H1 (cell line): ENCODE measurements at regions not wholly inside any gene's neighbourhood (a gene's known extent, or its start where the extent isn't known, plus 50 kb on each side); places are given as distances from the start of the nearest gene placed in this dataset.

ENCODE experiments used
- CTCF ChIA-PET: fragments of 300-600 bp; sonication (Branson Sonifier 250); formaldehyde crosslinking; loops from one replicate; lab custom pipeline; 2021; ENCODE audit not compliant: partially characterized antibody; lab: Charles Lee
- POLR2A ChIA-PET: fragments of 300-600 bp; sonication (Branson Sonifier 250); formaldehyde crosslinking; loops from one replicate; lab custom pipeline; 2021; ENCODE audit warnings: inconsistent platforms; ENCODE audit not compliant: partially characterized antibody; lab: Charles Lee
- DNase-seq, 2 experiments: peaks; one replicate each; pipeline versions ENCODE4 v3.0.0 to v3.0.0-alpha.2; 2010 to 2022; ENCODE audit warnings: low spot score in 2 of 2, low read depth in 1 of 2, mixed read lengths in 1 of 2
- FAIRE-seq: peaks from 2 replicates; lab custom pipeline; 2011; peaks lifted over from hg19 to GRCh38; lab: Jason Lieb, UNC
- H2AFZ ChIP-seq: 2 replicates; pipeline ENCODE4 v1.8.1; 2012; ENCODE audit warnings: low read length, inconsistent platforms
- H2AK5ac ChIP-seq: 2 replicates; pipeline ENCODE4 v1.6.1; 2013; ENCODE audit warnings: low read depth, low read length
- H2BK120ac ChIP-seq: replicated peaks from 2 replicates; pipeline ENCODE3; 2013; ENCODE audit warnings: low read depth, low read length, inconsistent platforms
- H2BK12ac ChIP-seq: 2 replicates; pipeline ENCODE4 v1.6.1; 2013; ENCODE audit warnings: low read depth, low read length
- H2BK15ac ChIP-seq: 2 replicates; pipeline ENCODE4 v1.6.1; 2013; ENCODE audit warnings: low read length
- H2BK20ac ChIP-seq: 2 replicates; pipeline ENCODE4 v1.6.1; 2013; ENCODE audit warnings: low read length
- H2BK5ac ChIP-seq: 2 replicates; pipeline ENCODE4 v1.6.1; 2013; ENCODE audit warnings: low read depth, low read length
- H3K14ac ChIP-seq: 2 replicates; pipeline ENCODE4 v1.6.1; 2013; ENCODE audit warnings: inconsistent platforms; ENCODE audit not compliant: insufficient read length
- H3K18ac ChIP-seq: 2 replicates; pipeline ENCODE4 v1.6.1; 2013; ENCODE audit warnings: low read length; ENCODE audit errors: extremely low read depth
- H3K23ac ChIP-seq: 2 replicates; pipeline ENCODE4 v1.6.1; 2013; ENCODE audit warnings: inconsistent platforms; ENCODE audit not compliant: insufficient read length
- H3K23me2 ChIP-seq: 2 replicates; pipeline ENCODE4 v1.6.1; 2013; ENCODE audit warnings: low read depth, low read length
- H3K27ac ChIP-seq: 2 replicates; pipeline ENCODE4 v1.6.1; 2011; ENCODE audit warnings: low read depth, low read length, inconsistent platforms
- H3K27me3 ChIP-seq, 4 experiments: replicated peaks in 1 of 4; 1 replicate in 1 of 4; 2 replicates in 3 of 4; pipeline versions ENCODE4 v1.6.1 to v1.8.1; 2011 to 2013; ENCODE audit warnings: low read length in 3 of 4, mild to moderate bottlenecking in 3 of 4, inconsistent platforms in 2 of 4, mixed read lengths in 2 of 4, moderate library complexity in 1 of 4; ENCODE audit not compliant: control insufficient read depth in 3 of 4, insufficient read depth in 3 of 4; ENCODE audit errors: extremely low read depth in 1 of 4
- H3K36me3 ChIP-seq, 4 experiments: 2 replicates each; pipeline versions ENCODE4 v1.6.1 to v1.8.1; 2011 to 2013; ENCODE audit warnings: mild to moderate bottlenecking in 4 of 4, low read length in 3 of 4, moderate library complexity in 2 of 4, control low read depth in 1 of 4, inconsistent platforms in 1 of 4; ENCODE audit not compliant: insufficient read depth in 4 of 4, control insufficient read depth in 2 of 4
- H3K4ac ChIP-seq: replicated peaks from 2 replicates; pipeline ENCODE3; 2013; ENCODE audit warnings: low read length, low read depth, mixed read lengths, inconsistent platforms; ENCODE audit not compliant: insufficient read length
- H3K4me1 ChIP-seq, 4 experiments: replicated peaks in 1 of 4; 1 replicate in 1 of 4; 2 replicates in 3 of 4; pipeline versions ENCODE4 v1.6.1 to v1.8.1; 2011 to 2013; ENCODE audit warnings: low read length in 3 of 4, inconsistent platforms in 2 of 4, mixed read lengths in 1 of 4; ENCODE audit not compliant: insufficient read depth in 4 of 4, control insufficient read depth in 3 of 4
- H3K4me2 ChIP-seq, 2 experiments: 2 replicates each; pipeline versions ENCODE4 v1.6.1 to v1.8.1; 2011 to 2013; ENCODE audit warnings: low read depth in 2 of 2, low read length in 2 of 2, control low read depth in 1 of 2, inconsistent platforms in 1 of 2, mild to moderate bottlenecking in 1 of 2; ENCODE audit not compliant: insufficient read depth in 1 of 2
- H3K4me3 ChIP-seq, 4 experiments: fragments of 200-600, 300-600 bp in 1 of 4; sonication (generic), shearing (Covaris generic), sonication (Bioruptor Twin) in 1 of 4; 2 replicates each; pipeline versions ENCODE4 v1.5.1 to v1.8.1; 2011 to 2016; ENCODE audit warnings: low read length in 4 of 4, low read depth in 3 of 4, control low read depth in 2 of 4, inconsistent platforms in 2 of 4, mild to moderate bottlenecking in 2 of 4, mixed read lengths in 1 of 4, moderate library complexity in 1 of 4; ENCODE audit not compliant: insufficient read depth in 2 of 4; ENCODE audit errors: extremely low read depth in 1 of 4
- H3K56ac ChIP-seq: replicated peaks from 2 replicates; pipeline ENCODE3; 2013; ENCODE audit warnings: low read depth, mild to moderate bottlenecking, mixed read lengths, low read length, inconsistent platforms; ENCODE audit not compliant: insufficient read length
- H3K79me1 ChIP-seq: 2 replicates; pipeline ENCODE4 v1.6.1; 2013; ENCODE audit warnings: low read depth, low read length, control low read depth
- H3K79me2 ChIP-seq, 2 experiments: 2 replicates each; pipeline versions ENCODE4 v1.6.1 to v1.8.1; 2012 to 2013; ENCODE audit warnings: low read length in 2 of 2, mild to moderate bottlenecking in 2 of 2, inconsistent platforms in 1 of 2; ENCODE audit not compliant: insufficient read depth in 2 of 2, control insufficient read depth in 1 of 2
- H3K9ac ChIP-seq, 4 experiments: replicated peaks in 1 of 4; 1 replicate in 1 of 4; 2 replicates in 3 of 4; pipeline versions ENCODE4 v1.6.1 to v1.8.1; 2011 to 2013; ENCODE audit warnings: low read depth in 3 of 4, low read length in 3 of 4, control low read depth in 2 of 4, mild to moderate bottlenecking in 2 of 4, moderate library complexity in 2 of 4, inconsistent platforms in 1 of 4; ENCODE audit errors: extremely low read depth in 1 of 4
- H3K9me3 ChIP-seq, 2 experiments: 2 replicates each; pipeline versions ENCODE4 v1.6.1 to v1.8.1; 2012 to 2013; ENCODE audit warnings: mild to moderate bottlenecking in 2 of 2, moderate library complexity in 2 of 2, control low read depth in 1 of 2, inconsistent platforms in 1 of 2, low read depth in 1 of 2, low read length in 1 of 2, mixed read lengths in 1 of 2; ENCODE audit not compliant: insufficient read depth in 2 of 2
- H4K20me1 ChIP-seq, 2 experiments: replicated peaks in 1 of 2; 2 replicates each; pipeline versions ENCODE3 to v1.8.1; 2011 to 2013; ENCODE audit warnings: inconsistent platforms in 2 of 2, low read length in 2 of 2, mild to moderate bottlenecking in 1 of 2; ENCODE audit not compliant: insufficient read depth in 2 of 2, control insufficient read depth in 1 of 2
- H4K5ac ChIP-seq: 2 replicates; pipeline ENCODE4 v1.6.1; 2013; ENCODE audit warnings: low read length, low read depth, mixed read lengths, inconsistent platforms; ENCODE audit not compliant: insufficient read length
- H4K8ac ChIP-seq: 2 replicates; pipeline ENCODE4 v1.8.0; 2013; ENCODE audit warnings: mild to moderate bottlenecking, moderate library complexity, low read length, inconsistent platforms; ENCODE audit not compliant: insufficient read depth; ENCODE audit errors: extremely low read depth
- H4K91ac ChIP-seq: replicated peaks from 2 replicates; pipeline ENCODE3; 2013; ENCODE audit warnings: low read length, mixed read lengths, inconsistent platforms; ENCODE audit not compliant: insufficient read length
- NANOG ChIP-seq: IDR thresholded peaks from 2 replicates; pipeline ENCODE4 v1.6.1; 2011; ENCODE audit warnings: low read length, low read depth, mild to moderate bottlenecking, inconsistent platforms; ENCODE audit not compliant: insufficient read depth, poor library complexity, severe bottlenecking
- WGBS, 2 experiments: shearing (Covaris generic) in 1 of 2; methylation state at CpG; one replicate each; pipeline versions ENCODE4 v1.1.6 to v1.1.7; 2013 to 2015; ENCODE audit warnings: low lambda C conversion rate in 2 of 2, mixed read lengths in 2 of 2, inconsistent platforms in 1 of 2, low coverage in 1 of 2, missing lambda C conversion rate in 1 of 2; ENCODE audit not compliant: insufficient replicate concordance in 2 of 2, insufficient coverage in 1 of 2, insufficient read length in 1 of 2; ENCODE audit errors: extremely low coverage in 1 of 2, missing lambda C conversion rate in 1 of 2; 5-methylcytosine and 5-hydroxymethylcytosine counted together

DNA sequence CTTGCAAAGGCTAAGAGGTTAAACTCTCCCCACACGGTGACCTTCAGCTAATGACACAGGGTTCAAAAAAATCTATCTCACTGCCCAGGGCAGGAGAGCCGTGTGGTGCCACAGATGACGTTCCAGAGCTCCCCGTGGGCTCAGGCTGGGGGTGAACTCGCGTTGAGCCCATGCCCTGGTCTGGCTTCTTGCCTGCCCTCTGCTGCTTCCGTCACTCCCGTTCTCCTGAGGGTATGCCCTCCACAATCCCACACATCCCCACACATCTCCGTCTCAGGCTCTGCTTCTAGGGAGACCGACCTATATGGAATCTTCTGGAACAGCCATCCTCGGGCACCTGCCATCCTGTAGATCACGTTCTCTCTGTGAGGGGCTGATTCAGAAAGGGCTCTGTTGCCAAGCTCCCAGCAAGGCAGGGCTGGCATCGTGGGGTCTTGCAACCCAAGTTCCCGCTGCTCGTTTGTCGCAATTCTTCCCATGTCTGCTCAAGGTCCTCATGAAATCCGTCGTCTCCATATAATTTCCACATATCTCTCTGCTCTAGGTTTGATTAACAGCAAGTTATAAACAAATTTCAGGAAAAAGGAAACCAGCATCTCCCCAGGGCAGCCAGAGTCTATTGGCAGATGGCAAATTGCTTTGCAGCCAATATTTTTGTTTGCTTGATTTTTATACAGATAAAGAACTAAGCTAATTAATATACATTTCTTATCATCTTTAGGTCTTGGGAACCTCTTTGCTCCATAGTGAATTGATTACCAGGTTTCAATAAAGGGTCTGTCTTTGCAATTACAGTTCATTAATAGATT, 278.2 kb downstream of the PTPRU start:
- no peak overlapping the region for H3K14ac ChIP-seq
- H3K4me1 ChIP-seq: no peaks in the 10 kb centered on the region
- no peaks in the 10 kb centered on the region for H3K36me3 ChIP-seq
- no peak overlapping the region for H2AFZ ChIP-seq
- H3K9me3 ChIP-seq: no peaks in the 10 kb centered on the region
- peak overlapping the region; percentile 29; the same call in 1 of the 2 replicates for H2BK20ac ChIP-seq
- H3K18ac ChIP-seq: no peak overlapping the region
- no peak for FAIRE-seq
- no peaks in the 10 kb centered on the region for H4K20me1 ChIP-seq
- TF ChIP-seq NANOG: no peak
- H3K9ac ChIP-seq: no peak overlapping the region
- no peak overlapping the region for H2BK12ac ChIP-seq
- H4K91ac ChIP-seq: peak overlapping the region; percentile 44
- CTCF ChIA-PET: interaction anchor here (0.7 to 3.1 kb wide), 7 partner anchors 32 to 571 kb away, joined by 3 to 14 read pairs (median 4); no protein-coding TSS in a partner anchor
- no peak overlapping the region for H2BK120ac ChIP-seq
- WGBS, 2 experiments: 91% methylated on average over 18 of the region's 18 CpGs; no CpG with 5 or more reads in 1 of the 2 experiments
- no peaks in the 10 kb centered on the region for H3K23me2 ChIP-seq
- POLR2A ChIA-PET: no interaction called here
- H3K79me2 ChIP-seq: no peaks in the 10 kb centered on the region
- H3K4ac ChIP-seq: no peak overlapping the region
- no peak overlapping the region for H3K23ac ChIP-seq
- H3K4me2 ChIP-seq: no peak overlapping the region
- no peak overlapping the region for H3K4me3 ChIP-seq
- no peak overlapping the region for H3K27ac ChIP-seq
- no peak overlapping the region for H3K56ac ChIP-seq
- H3K27me3 ChIP-seq: peaks cover 0 to 2% (median 0%) of the 10 kb centered on the region in 4 experiments; a peak in 1 of 7 replicates
- H3K79me1 ChIP-seq: no peaks in the 10 kb centered on the region
- DNase-seq: no peak
- no peak overlapping the region for H4K8ac ChIP-seq
- H2BK5ac ChIP-seq: no peak overlapping the region
- no peak overlapping the region for H4K5ac ChIP-seq
- H2AK5ac ChIP-seq: no peak overlapping the region; the same call in 1 of the 2 replicates
- H2BK15ac ChIP-seq: no peak overlapping the region
